Small intestine (tissue), 7 donors: ENCODE measurements at regions not wholly inside any gene's neighbourhood (a gene's known extent, or its start where the extent isn't known, plus 50 kb on each side); places are given as distances from the start of the nearest gene placed in this dataset.

Experiments
- DNase-seq, 2 donors: peaks; one replicate each; pipeline versions ENCODE4 v3.0.0 to v3.0.0-alpha.2; 2013
- FAIRE-seq: peaks from 2 replicates; lab custom pipeline; 2012; peaks lifted over from hg19 to GRCh38; lab: Jason Lieb, UNC
- H3K27ac ChIP-seq, 3 donors: one replicate each; pipeline ENCODE4 v1.5.1; 2013; ENCODE audit warnings: low read length in 2 of 3, mild to moderate bottlenecking in 2 of 3, control low read depth in 1 of 3, inconsistent platforms in 1 of 3, low read depth in 1 of 3, moderate library complexity in 1 of 3
- H3K27me3 ChIP-seq, 3 donors: one replicate each; pipeline ENCODE4 v1.6.1; 2013; ENCODE audit warnings: low read length in 3 of 3, inconsistent platforms in 1 of 3; ENCODE audit not compliant: control insufficient read depth in 3 of 3, insufficient read depth in 3 of 3
- H3K36me3 ChIP-seq, 3 donors: one replicate each; pipeline ENCODE4 v1.6.1; 2013; ENCODE audit warnings: low read length in 3 of 3, inconsistent platforms in 1 of 3, low read depth in 1 of 3, mild to moderate bottlenecking in 1 of 3, moderate library complexity in 1 of 3; ENCODE audit not compliant: control insufficient read depth in 3 of 3, insufficient read depth in 2 of 3
- H3K4me1 ChIP-seq, 3 donors: one replicate each; pipeline ENCODE4 v1.6.1; 2013; ENCODE audit warnings: low read length in 2 of 3, inconsistent platforms in 1 of 3, low read depth in 1 of 3, mild to moderate bottlenecking in 1 of 3, moderate library complexity in 1 of 3; ENCODE audit not compliant: control insufficient read depth in 3 of 3, insufficient read depth in 2 of 3
- H3K4me3 ChIP-seq, 3 donors: one replicate each; pipeline ENCODE4 v1.5.1; 2013; ENCODE audit warnings: low read length in 3 of 3, control low read depth in 1 of 3, inconsistent platforms in 1 of 3, low read depth in 1 of 3, mild to moderate bottlenecking in 1 of 3, moderate library complexity in 1 of 3
- H3K9me3 ChIP-seq, 2 donors: one replicate each; pipeline ENCODE4 v1.6.1; 2013; ENCODE audit warnings: low read depth in 1 of 2, low read length in 1 of 2; ENCODE audit not compliant: control insufficient read depth in 2 of 2, insufficient read depth in 1 of 2
- WGBS, 3 donors: extraction: QIAGEN DNeasy Blood & Tissue Kit; methylation state at CpG; one replicate each; pipeline ENCODE4 v1.1.7; 2013; 5-methylcytosine and 5-hydroxymethylcytosine counted together
- donor health status: healthy with polysubstance abuse.
- donor health status: control.
- donor health status: control.
- donor health status: Bipolar disorder and iron deficiency.
- donor health status: healthy.

GRCh38 chr3:96754128-96754527 lies 60.3 kb upstream of the EPHA6 start:
- Histone ChIP-seq H3K4me1 (no peaks in the 10 kb centered on the region), H3K27me3 (no peaks in the 10 kb centered on the region), H3K9me3 (peaks cover 2 to 15% of the 10 kb centered on the region in 2 donors), H3K36me3 (no peaks in the 10 kb centered on the region), H3K27ac (no peak overlapping the region), H3K4me3 (no peak overlapping the region)
- DNase-seq = no peak
- 58 to 78% (median 67%) methylated on average over 4 to 5 of the region's 5 CpGs for WGBS, 3 donors
- no peak for FAIRE-seq

GRCh38 chr3:96755519-96755918 lies 58.9 kb upstream of the EPHA6 start:
- Histone ChIP-seq H3K9me3 (peaks cover 0 to 6% of the 10 kb centered on the region in 2 donors), H3K27ac (no peak overlapping the region), H3K4me3 (no peak overlapping the region), H3K27me3 (no peaks in the 10 kb centered on the region), H3K36me3 (no peaks in the 10 kb centered on the region), H3K4me1 (no peaks in the 10 kb centered on the region)
- WGBS, 3 donors = 47 to 67% (median 61%) methylated on average over 4 of the region's 4 CpGs
- FAIRE-seq (no peak), DNase-seq (no peak)

GRCh38 chr3:96756516-96756915 lies 57.9 kb upstream of the EPHA6 start:
- FAIRE-seq (no peak), DNase-seq (peak; percentile 0 to 47)
- Histone ChIP-seq H3K27ac (no peak overlapping the region), H3K9me3 (no peaks in the 10 kb centered on the region), H3K36me3 (no peaks in the 10 kb centered on the region), H3K27me3 (no peaks in the 10 kb centered on the region), H3K4me3 (no peak overlapping the region), H3K4me1 (no peaks in the 10 kb centered on the region)
- 29 to 50% (median 47%) methylated on average over 1 of the region's 1 CpG for WGBS, 3 donors

- Histone ChIP-seq H3K4me1 (no peaks in the 10 kb centered on the region), H3K9me3 (peaks cover 0 to 7% of the 10 kb centered on the region in 2 donors), H3K36me3 (no peaks in the 10 kb centered on the region), H3K27ac (no peak overlapping the region), H3K27me3 (no peaks in the 10 kb centered on the region), H3K4me3 (no peak overlapping the region)
- DNase-seq (no peak), FAIRE-seq (no peak)
- 40 to 60% (median 49%) methylated on average over 4 of the region's 4 CpGs for WGBS, 3 donors
Measured at GRCh38 chr3:96760956-96761355, 53.4 kb upstream of the EPHA6 start.
